H9 (cell line): ENCODE measurements at regions not wholly inside any gene's neighbourhood (a gene's known extent, or its start where the extent isn't known, plus 50 kb on each side); places are given as distances from the start of the nearest gene placed in this dataset.

ENCODE experiments used
- DNase-seq: peaks from one replicate; pipeline ENCODE4 v3.0.0-alpha.2; 2017
- H2AFZ ChIP-seq: one replicate; pipeline ENCODE4 v1.6.1; 2013; ENCODE audit warnings: mild to moderate bottlenecking, low read length, control low read depth, moderate library complexity
- H2AK5ac ChIP-seq: 2 replicates; pipeline ENCODE4 v1.6.1; 2013; ENCODE audit warnings: low read length, control low read depth, mixed read lengths; ENCODE audit not compliant: insufficient read length
- H2BK120ac ChIP-seq: one replicate; pipeline ENCODE4 v1.6.1; 2013; ENCODE audit warnings: low read depth, mild to moderate bottlenecking, low read length, control low read depth, inconsistent platforms; ENCODE audit not compliant: poor library complexity, severe bottlenecking
- H2BK12ac ChIP-seq: 2 replicates; pipeline ENCODE4 v1.6.1; 2013; ENCODE audit warnings: low read length, control low read depth, mixed read lengths, low read depth; ENCODE audit not compliant: insufficient read length
- H2BK15ac ChIP-seq: 2 replicates; pipeline ENCODE4 v1.6.1; 2013; ENCODE audit warnings: low read depth, low read length, control low read depth
- H2BK20ac ChIP-seq: one replicate; pipeline ENCODE4 v1.6.1; 2013; ENCODE audit warnings: low read depth, mild to moderate bottlenecking, low read length, control low read depth, inconsistent platforms; ENCODE audit not compliant: poor library complexity, severe bottlenecking
- H2BK5ac ChIP-seq: 2 replicates; pipeline ENCODE4 v1.6.1; 2013; ENCODE audit warnings: low read length, control low read depth, mixed read lengths; ENCODE audit not compliant: insufficient read length
- H3K14ac ChIP-seq: 2 replicates; pipeline ENCODE4 v1.6.1; 2013; ENCODE audit warnings: low read length, control low read depth; ENCODE audit not compliant: insufficient read depth
- H3K18ac ChIP-seq: 2 replicates; pipeline ENCODE4 v1.6.1; 2013; ENCODE audit warnings: low read depth, mild to moderate bottlenecking, mixed read lengths, low read length, control low read depth; ENCODE audit not compliant: insufficient read length
- H3K23ac ChIP-seq: 2 replicates; pipeline ENCODE4 v1.6.1; 2013; ENCODE audit warnings: low read length, control low read depth, mixed read lengths, low read depth; ENCODE audit not compliant: insufficient read length
- H3K23me2 ChIP-seq: 2 replicates; pipeline ENCODE4 v1.6.1; 2013; ENCODE audit warnings: low read depth, mild to moderate bottlenecking, mixed read lengths, low read length, control low read depth; ENCODE audit not compliant: insufficient read length, poor library complexity, severe bottlenecking
- H3K27ac ChIP-seq: 2 replicates; pipeline ENCODE4 v1.5.1; 2013; ENCODE audit warnings: low read length, control low read depth, mixed read lengths, low read depth; ENCODE audit not compliant: insufficient read length
- H3K27me3 ChIP-seq: 2 replicates; pipeline ENCODE4 v1.6.1; 2013; ENCODE audit warnings: low read length, control low read depth, inconsistent platforms; ENCODE audit not compliant: insufficient read depth
- H3K4ac ChIP-seq: 2 replicates; pipeline ENCODE4 v1.6.1; 2013; ENCODE audit warnings: low read depth, mild to moderate bottlenecking, control low read depth, inconsistent platforms, low read length, moderate library complexity
- H3K4me1 ChIP-seq: 2 replicates; pipeline ENCODE4 v1.6.1; 2013; ENCODE audit warnings: low read length, control low read depth, inconsistent platforms; ENCODE audit not compliant: insufficient read depth
- H3K4me2 ChIP-seq: 2 replicates; pipeline ENCODE4 v1.6.1; 2013; ENCODE audit warnings: low read length, control low read depth, mixed read lengths; ENCODE audit not compliant: insufficient read length, insufficient read depth
- H3K56ac ChIP-seq: 2 replicates; pipeline ENCODE4 v1.6.1; 2013; ENCODE audit warnings: low read depth, mild to moderate bottlenecking, mixed read lengths, low read length, control low read depth; ENCODE audit not compliant: insufficient read length
- H3K79me1 ChIP-seq: 2 replicates; pipeline ENCODE4 v1.6.1; 2013; ENCODE audit warnings: low read depth, mild to moderate bottlenecking, moderate library complexity, low read length, control low read depth, inconsistent platforms; ENCODE audit not compliant: insufficient read depth, poor library complexity, severe bottlenecking
- H3K79me2 ChIP-seq: 2 replicates; pipeline ENCODE4 v1.6.1; 2013; ENCODE audit warnings: low read length, control low read depth, inconsistent platforms; ENCODE audit not compliant: insufficient read depth
- H3K9ac ChIP-seq: 2 replicates; pipeline ENCODE4 v1.6.1; 2013; ENCODE audit warnings: low read length, control low read depth, mixed read lengths; ENCODE audit not compliant: insufficient read length; ENCODE audit errors: extremely low read depth
- H3K9me3 ChIP-seq: one replicate; pipeline ENCODE4 v1.6.1; 2013; ENCODE audit warnings: low read depth, low read length, inconsistent platforms; ENCODE audit not compliant: control insufficient read depth
- H3T11ph ChIP-seq: one replicate; pipeline ENCODE4 v1.6.1; 2013; ENCODE audit warnings: mild to moderate bottlenecking, low read length, control low read depth, inconsistent platforms
- H4K20me1 ChIP-seq: one replicate; pipeline ENCODE4 v1.6.1; 2013; ENCODE audit not compliant: control insufficient read depth, insufficient read length, insufficient read depth
- H4K5ac ChIP-seq: 2 replicates; pipeline ENCODE4 v1.6.1; 2013; ENCODE audit warnings: low read depth, mild to moderate bottlenecking, mixed read lengths, low read length, control low read depth; ENCODE audit not compliant: insufficient read length
- H4K8ac ChIP-seq: replicated peaks from 2 replicates; pipeline ENCODE4 v1.6.1; 2013; ENCODE audit warnings: low read length, control low read depth, mixed read lengths, low read depth; ENCODE audit not compliant: insufficient read length
- H4K91ac ChIP-seq: 2 replicates; pipeline ENCODE4 v1.6.1; 2013; ENCODE audit warnings: low read depth, mild to moderate bottlenecking, moderate library complexity, mixed read lengths, low read length, control low read depth; ENCODE audit not compliant: insufficient read length
- H3K27ac Mint-ChIP-seq, 3 experiments: 2 replicates in 2 of 3; 3 replicates in 1 of 3; pipeline ENCODE4 v1.8.0; 2020 to 2021; ENCODE audit warnings: mixed read lengths in 3 of 3, mild to moderate bottlenecking in 1 of 3, moderate library complexity in 1 of 3
- H3K27me3 Mint-ChIP-seq: 2 replicates; pipeline ENCODE4 v1.8.0; 2021; ENCODE audit warnings: low read depth, mild to moderate bottlenecking, moderate library complexity, mixed read lengths
- H3K36me3 Mint-ChIP-seq, 3 experiments: 2 replicates in 2 of 3; 3 replicates in 1 of 3; pipeline ENCODE4 v1.8.0; 2020 to 2021; ENCODE audit warnings: low read depth in 3 of 3, mixed read lengths in 3 of 3; ENCODE audit not compliant: insufficient read depth in 1 of 3
- H3K4me1 Mint-ChIP-seq, 2 experiments: 2 replicates each; pipeline ENCODE4 v1.8.0; 2020; ENCODE audit warnings: mixed read lengths in 2 of 2
- H3K4me3 Mint-ChIP-seq, 2 experiments: 2 replicates in 1 of 2; 3 replicates in 1 of 2; pipeline ENCODE4 v1.8.0; 2020 to 2021; ENCODE audit warnings: mild to moderate bottlenecking in 2 of 2, mixed read lengths in 2 of 2, moderate library complexity in 1 of 2
- H3K9me3 Mint-ChIP-seq, 2 experiments: 2 replicates in 1 of 2; 3 replicates in 1 of 2; pipeline ENCODE4 v1.8.0; 2020; ENCODE audit warnings: mild to moderate bottlenecking in 2 of 2, mixed read lengths in 2 of 2, moderate library complexity in 1 of 2
- CTCF ChIP-seq: fragments of 200-600 bp; sonication (generic); conservative IDR thresholded peaks from 3 replicates; pipeline ENCODE4 v1.8.0; 2021; ENCODE audit warnings: antibody characterized with exemption, mild to moderate bottlenecking
- WGBS: extraction: QIAGEN DNeasy Blood & Tissue Kit; methylation state at CpG from one replicate; pipeline ENCODE4 v1.1.7; 2013; ENCODE audit warnings: missing lambda C conversion rate, low lambda C conversion rate, mixed read lengths; ENCODE audit not compliant: insufficient read length; ENCODE audit errors: extremely low coverage; 5-methylcytosine and 5-hydroxymethylcytosine counted together

- H3K4ac ChIP-seq: no peak overlapping the region
- Mint-ChIP-seq H3K9me3 (no peaks in the 10 kb centered on the region), H3K27me3 (peaks cover 4% of the 10 kb centered on the region), H3K4me1 (peaks cover 4 to 7% of the 10 kb centered on the region in 2 experiments), H3K36me3 (no peaks in the 10 kb centered on the region), H3K4me3 (no peak overlapping the region), H3K27ac (no peak overlapping the region; a peak in 2 of 7 replicates)
- no peak overlapping the region for H3K4me2 ChIP-seq
- no peaks in the 10 kb centered on the region for H3K9me3 ChIP-seq
- no peak for TF ChIP-seq CTCF
- no peak overlapping the region for H4K91ac ChIP-seq
- no peak overlapping the region for H2AFZ ChIP-seq
- no peaks in the 10 kb centered on the region for H3K27me3 ChIP-seq
- H2BK12ac ChIP-seq: no peak overlapping the region
- no CpG with 5 or more reads among the region's 9 CpGs for WGBS
- no peak overlapping the region for H3K18ac ChIP-seq
- peaks cover 5% of the 10 kb centered on the region; the same call in 1 of the 2 replicates for H3K4me1 ChIP-seq
- H3K79me2 ChIP-seq: no peaks in the 10 kb centered on the region
- no peak overlapping the region for H2BK20ac ChIP-seq
- H2AK5ac ChIP-seq: no peak overlapping the region
- H3K23ac ChIP-seq: no peak overlapping the region
- H3T11ph ChIP-seq: no peak overlapping the region
- no peak overlapping the region for H2BK15ac ChIP-seq
- H3K27ac ChIP-seq: no peak overlapping the region
- no peak overlapping the region for H4K8ac ChIP-seq
- no peak overlapping the region for H3K9ac ChIP-seq
- no peak overlapping the region for H3K14ac ChIP-seq
- H3K23me2 ChIP-seq: no peaks in the 10 kb centered on the region
- H3K79me1 ChIP-seq: no peaks in the 10 kb centered on the region
- no peak overlapping the region for H2BK5ac ChIP-seq
- no peak overlapping the region for H3K56ac ChIP-seq
- H4K20me1 ChIP-seq: no peaks in the 10 kb centered on the region
- no peak overlapping the region for H4K5ac ChIP-seq
- DNase-seq: no peak
- no peak overlapping the region for H2BK120ac ChIP-seq
These were observed 84.0 kb upstream of the EXOC2 start for GRCh38 chr6:776951-777350.
